ENCODE measurements at regions not wholly inside any gene's neighbourhood (a gene's known extent, or its start where the extent isn't known, plus 50 kb on each side); places are given as distances from the start of the nearest gene placed in this dataset.

GRCh38 chrX:124234348-124234747, 98.1 kb upstream of the TEX13D start:
- no peak overlapping the region for H3K4me3 ChIP-seq (ENCODE audit: low read length)
- no peak for TF ChIP-seq CTCF (conservative IDR thresholded peaks at IDR 0.05; ENCODE audit: low read length)
- DNase-seq (ENCODE audit: low read depth), result no peak

- no peak overlapping the region for H3K4me3 ChIP-seq (ENCODE audit: low read length)
- DNase-seq (ENCODE audit: low read depth), result no peak
- TF ChIP-seq CTCF (conservative IDR thresholded peaks at IDR 0.05; ENCODE audit: low read length), result no peak
These were observed 94.2 kb upstream of the TEX13D start for GRCh38 chrX:124238268-124238667.

- no peak overlapping the region for H3K4me3 ChIP-seq (ENCODE audit: low read length)
- TF ChIP-seq CTCF (conservative IDR thresholded peaks at IDR 0.05; ENCODE audit: low read length), result no peak
These were observed 93.1 kb upstream of the TEX13D start for GRCh38 chrX:124239324-124239723.

GRCh38 chrX:124239911-124240310, 92.5 kb upstream of the TEX13D start:
- DNase-seq (ENCODE audit: low read depth), result no peak
- H3K4me3 ChIP-seq (ENCODE audit: low read length), result no peak overlapping the region
- no peak for TF ChIP-seq CTCF (conservative IDR thresholded peaks at IDR 0.05; ENCODE audit: low read length)

More at GRCh38 chrX:124239324-124239723, 93.1 kb upstream of the TEX13D start:
- DNase-seq (ENCODE audit: low read depth), result no peak

GRCh38 chrX:124240422-124240821, 92.0 kb upstream of the TEX13D start:
- no peak overlapping the region for H3K4me3 ChIP-seq (ENCODE audit: low read length)
- no peak for TF ChIP-seq CTCF (conservative IDR thresholded peaks at IDR 0.05; ENCODE audit: low read length)
- DNase-seq (ENCODE audit: low read depth), result peak; percentile 63

GRCh38 chrX:124242131-124242530, 90.3 kb upstream of the TEX13D start:
- H3K4me3 ChIP-seq (ENCODE audit: low read length), result no peak overlapping the region
- no peak for TF ChIP-seq CTCF (conservative IDR thresholded peaks at IDR 0.05; ENCODE audit: low read length)
- peak; percentile 49 for DNase-seq (ENCODE audit: low read depth)

GRCh38 chrX:124249345-124249744, 83.1 kb upstream of the TEX13D start:
- DNase-seq (ENCODE audit: low read depth), result no peak
- TF ChIP-seq CTCF (conservative IDR thresholded peaks at IDR 0.05; ENCODE audit: low read length), result no peak
- H3K4me3 ChIP-seq (ENCODE audit: low read length), result no peak overlapping the region

Data from AG10803 (cell line).